ENCODE measurements at regions not wholly inside any gene's neighbourhood (a gene's known extent, or its start where the extent isn't known, plus 50 kb on each side); places are given as distances from the start of the nearest gene placed in this dataset.

DNA sequence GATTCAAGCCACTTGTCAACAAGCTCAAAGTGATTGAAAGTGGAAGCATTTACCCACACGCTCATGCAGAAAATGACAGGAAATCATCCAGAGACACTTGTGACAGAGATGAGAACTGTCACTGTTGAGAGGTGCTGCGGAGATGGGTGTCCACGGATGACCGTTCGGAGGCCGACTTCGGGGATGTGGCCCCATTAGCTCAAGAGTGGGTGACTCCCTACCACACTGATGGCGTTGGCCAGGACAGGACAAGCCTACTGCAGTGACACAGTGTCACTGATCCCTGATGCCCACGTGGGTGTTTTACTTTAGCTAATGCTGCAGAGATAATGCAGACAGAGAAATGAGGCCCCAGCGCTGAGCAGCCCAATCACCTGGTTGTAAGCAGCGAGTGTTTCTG lies 81.5 kb upstream of the YWHAQ start:
- POLR2A ChIA-PET: no interaction called here
- TF ChIP-seq, protein P1, sequence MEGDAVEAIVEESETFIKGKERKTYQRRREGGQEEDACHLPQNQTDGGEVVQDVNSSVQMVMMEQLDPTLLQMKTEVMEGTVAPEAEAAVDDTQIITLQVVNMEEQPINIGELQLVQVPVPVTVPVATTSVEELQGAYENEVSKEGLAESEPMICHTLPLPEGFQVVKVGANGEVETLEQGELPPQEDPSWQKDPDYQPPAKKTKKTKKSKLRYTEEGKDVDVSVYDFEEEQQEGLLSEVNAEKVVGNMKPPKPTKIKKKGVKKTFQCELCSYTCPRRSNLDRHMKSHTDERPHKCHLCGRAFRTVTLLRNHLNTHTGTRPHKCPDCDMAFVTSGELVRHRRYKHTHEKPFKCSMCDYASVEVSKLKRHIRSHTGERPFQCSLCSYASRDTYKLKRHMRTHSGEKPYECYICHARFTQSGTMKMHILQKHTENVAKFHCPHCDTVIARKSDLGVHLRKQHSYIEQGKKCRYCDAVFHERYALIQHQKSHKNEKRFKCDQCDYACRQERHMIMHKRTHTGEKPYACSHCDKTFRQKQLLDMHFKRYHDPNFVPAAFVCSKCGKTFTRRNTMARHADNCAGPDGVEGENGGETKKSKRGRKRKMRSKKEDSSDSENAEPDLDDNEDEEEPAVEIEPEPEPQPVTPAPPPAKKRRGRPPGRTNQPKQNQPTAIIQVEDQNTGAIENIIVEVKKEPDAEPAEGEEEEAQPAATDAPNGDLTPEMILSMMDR (IDR thresholded peaks at IDR 0.05; ENCODE audit: control extremely low read depth, extremely low read depth, low read depth, missing control alignments): no peak
- peak; percentile 50 for DNase-seq (ENCODE audit: extremely low spot score)
- CTCF ChIA-PET: interaction anchor here (1.0 to 3.0 kb wide), 4 partner anchors 12 to 24 kb away, joined by 3 to 7 read pairs (median 4); no protein-coding TSS in a partner anchor

DNA sequence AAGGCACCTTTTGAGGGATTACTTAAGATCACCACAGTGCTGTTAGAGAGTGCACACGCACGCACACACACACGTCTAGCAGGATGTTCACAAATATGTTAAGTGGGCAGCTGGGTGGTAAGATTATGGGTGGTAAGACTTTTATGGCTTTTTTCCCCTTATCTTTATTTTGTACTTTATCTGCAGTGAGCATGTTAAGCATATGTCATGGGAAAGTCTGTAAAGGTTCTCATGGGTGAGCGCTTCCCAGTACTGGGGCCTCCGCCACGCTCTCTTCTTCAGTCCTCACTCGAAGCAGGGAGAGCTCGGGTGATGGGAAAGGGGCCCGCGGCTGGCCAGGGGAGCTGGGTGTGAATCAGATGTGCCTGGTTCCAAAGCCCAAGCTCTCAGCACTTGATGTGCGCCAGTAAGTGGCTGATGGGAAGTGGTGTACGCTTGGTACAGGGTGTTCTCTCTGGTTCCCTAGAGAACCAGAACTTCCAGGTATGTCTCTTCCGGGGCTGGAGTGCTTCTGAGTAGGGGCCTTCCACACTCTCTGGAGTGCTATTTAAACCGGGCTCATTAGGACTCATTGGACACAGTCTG lies 83.9 kb upstream of the YWHAQ start:
- POLR2A ChIA-PET: no interaction called here
- no peak for DNase-seq (ENCODE audit: extremely low spot score)
- CTCF ChIA-PET: interaction anchor here (1.3 to 3.0 kb wide), 3 partner anchors 11 to 54 kb away, joined by 3 to 11 read pairs (median 7); no protein-coding TSS in a partner anchor
- TF ChIP-seq, protein P1 (IDR thresholded peaks at IDR 0.05; ENCODE audit: control extremely low read depth, extremely low read depth, low read depth, missing control alignments): no peak

DNA sequence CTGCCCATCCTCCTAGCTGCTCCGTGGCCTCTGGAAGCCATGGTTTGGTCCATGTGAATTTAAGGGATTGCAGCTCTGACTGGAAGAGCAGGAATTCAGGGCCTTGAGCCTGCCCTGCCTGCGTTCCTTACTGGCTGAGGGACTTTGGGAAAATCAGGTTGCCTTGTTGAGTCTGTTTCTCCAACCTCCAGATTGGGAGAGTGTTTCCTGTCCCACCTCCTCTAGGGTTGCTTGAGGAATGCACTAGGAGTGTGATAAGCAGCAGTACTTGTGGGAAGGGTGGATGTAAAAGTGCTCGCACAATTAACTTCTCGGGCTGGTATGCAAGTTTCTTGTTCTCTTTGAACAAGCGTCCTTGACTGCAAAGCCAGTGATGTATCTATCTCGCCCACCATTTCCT lies 84.4 kb upstream of the YWHAQ start:
- ChIA-PET POLR2A (no interaction called here), CTCF (interaction anchor here (1.3 to 3.0 kb wide), 2 partner anchors 18 to 54 kb away, joined by 3 to 7 read pairs; no protein-coding TSS in a partner anchor)
- TF ChIP-seq, protein P1 (IDR thresholded peaks at IDR 0.05; ENCODE audit: control extremely low read depth, extremely low read depth, low read depth, missing control alignments): no peak
- no peak for DNase-seq (ENCODE audit: extremely low spot score)

- TF ChIP-seq, protein P1 (IDR thresholded peaks at IDR 0.05; ENCODE audit: control extremely low read depth, extremely low read depth, low read depth, missing control alignments): no peak
- ChIA-PET CTCF (interaction anchor here (0.7 to 1.1 kb wide), 2 partner anchors 15 to 82 kb away, joined by 3 to 5 read pairs; no protein-coding TSS in a partner anchor), POLR2A (interaction anchor here (1.1 kb wide), 1 partner anchor 87 kb away, joined by 3 read pairs; the partner anchor contains the start of gene YWHAQ)
- no peak for DNase-seq (ENCODE audit: extremely low spot score)
Measured at GRCh38 chr2:9717886-9718451, 87.2 kb upstream of the YWHAQ start.

DNA sequence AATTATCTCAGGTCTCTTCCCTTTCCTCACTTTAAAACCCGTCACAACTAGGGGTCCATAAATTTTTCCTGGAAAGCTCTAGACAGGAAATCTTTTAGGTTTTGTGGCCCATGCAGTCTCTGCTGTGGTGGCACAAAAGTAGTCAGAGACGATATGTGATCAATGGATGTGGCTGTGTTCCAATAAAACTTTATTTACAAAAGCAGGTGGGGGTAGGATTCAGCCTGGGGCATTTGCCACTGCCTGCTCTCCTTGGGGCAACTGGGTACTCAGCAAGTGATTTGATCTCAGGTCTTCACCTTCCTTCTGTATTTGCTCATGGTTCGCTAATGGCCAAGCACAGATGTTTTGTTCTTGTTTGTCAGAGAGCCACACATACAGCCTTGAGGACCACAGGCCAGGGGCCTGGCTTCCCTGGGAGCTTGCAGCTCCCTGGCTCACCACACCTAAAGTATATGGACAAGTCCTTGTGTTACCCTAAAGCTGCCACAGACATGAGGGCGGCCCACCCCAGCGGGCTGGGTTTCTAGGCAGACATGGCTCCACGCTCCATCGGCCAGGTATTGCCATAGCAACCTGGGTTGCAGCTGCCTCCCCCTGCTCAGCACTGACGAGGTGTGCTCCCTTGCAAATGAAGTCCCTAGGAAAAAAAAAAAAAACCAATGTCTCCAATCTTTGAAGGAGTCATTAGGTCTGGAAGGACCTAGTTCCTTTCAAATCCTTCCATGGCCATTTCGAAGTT lies 89.7 kb upstream of the YWHAQ start:
- no peak for DNase-seq (ENCODE audit: extremely low spot score)
- TF ChIP-seq, protein P1 (IDR thresholded peaks at IDR 0.05; ENCODE audit: control extremely low read depth, extremely low read depth, low read depth, missing control alignments): no peak
- ChIA-PET CTCF (interaction anchor here (0.9 kb wide), 1 partner anchor 50 kb away, joined by 3 read pairs; no protein-coding TSS in a partner anchor), POLR2A (no interaction called here)

GRCh38 chr2:9721344-9721743 lies 90.5 kb upstream of the YWHAQ start:
- TF ChIP-seq, protein P1 (IDR thresholded peaks at IDR 0.05; ENCODE audit: control extremely low read depth, extremely low read depth, low read depth, missing control alignments): no peak
- ChIA-PET CTCF (no interaction called here), POLR2A (no interaction called here)
- no peak for DNase-seq (ENCODE audit: extremely low spot score)
